Spleen (tissue), 7 donors: ENCODE measurements at regions not wholly inside any gene's neighbourhood (a gene's known extent, or its start where the extent isn't known, plus 50 kb on each side); places are given as distances from the start of the nearest gene placed in this dataset.

Experiments
- POLR2AphosphoS5 ChIP-seq, 3 donors: sonication (generic); formaldehyde crosslinking; IDR thresholded peaks; one replicate each; pipeline ENCODE4 v1.5.1; 2017; ENCODE audit warnings: antibody characterized with exemption in 3 of 3
- TF ChIP-seq, protein P1 (sequence below), 11 experiments: fragments of 200-600 bp in 7 of 11; fragments of 450-650 bp in 4 of 11; sonication (generic) in 4 of 11; IDR thresholded peaks in 8 of 11; conservative IDR thresholded peaks in 3 of 11; 1 replicate in 7 of 11; 2 replicates in 4 of 11; pipeline versions ENCODE4 v1.4.0 to v1.8.0; 2016 to 2021; ENCODE audit warnings: antibody characterized with exemption in 11 of 11, inconsistent platforms in 4 of 11, mild to moderate bottlenecking in 1 of 11
- donor health status: DM: no; HTN: no; CAD: no; lungs with moderate emphysema.
- donor health status: DM: no; HTN: no; CAD: no.
- donor health status: DM: no; HTN: no; CAD: no.

GRCh38 chr6:85360794-85361642, 88.9 kb upstream of the NT5E start:
- TF ChIP-seq, protein P1, sequence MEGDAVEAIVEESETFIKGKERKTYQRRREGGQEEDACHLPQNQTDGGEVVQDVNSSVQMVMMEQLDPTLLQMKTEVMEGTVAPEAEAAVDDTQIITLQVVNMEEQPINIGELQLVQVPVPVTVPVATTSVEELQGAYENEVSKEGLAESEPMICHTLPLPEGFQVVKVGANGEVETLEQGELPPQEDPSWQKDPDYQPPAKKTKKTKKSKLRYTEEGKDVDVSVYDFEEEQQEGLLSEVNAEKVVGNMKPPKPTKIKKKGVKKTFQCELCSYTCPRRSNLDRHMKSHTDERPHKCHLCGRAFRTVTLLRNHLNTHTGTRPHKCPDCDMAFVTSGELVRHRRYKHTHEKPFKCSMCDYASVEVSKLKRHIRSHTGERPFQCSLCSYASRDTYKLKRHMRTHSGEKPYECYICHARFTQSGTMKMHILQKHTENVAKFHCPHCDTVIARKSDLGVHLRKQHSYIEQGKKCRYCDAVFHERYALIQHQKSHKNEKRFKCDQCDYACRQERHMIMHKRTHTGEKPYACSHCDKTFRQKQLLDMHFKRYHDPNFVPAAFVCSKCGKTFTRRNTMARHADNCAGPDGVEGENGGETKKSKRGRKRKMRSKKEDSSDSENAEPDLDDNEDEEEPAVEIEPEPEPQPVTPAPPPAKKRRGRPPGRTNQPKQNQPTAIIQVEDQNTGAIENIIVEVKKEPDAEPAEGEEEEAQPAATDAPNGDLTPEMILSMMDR (IDR thresholded peaks at IDR 0.05 in 8 of 11, conservative IDR thresholded peaks at IDR 0.05 in 3 of 11) = no peak
- TF ChIP-seq POLR2AphosphoS5 (IDR thresholded peaks at IDR 0.05) = no peak
